ENCODE measurements at regions not wholly inside any gene's neighbourhood (a gene's known extent, or its start where the extent isn't known, plus 50 kb on each side); places are given as distances from the start of the nearest gene placed in this dataset.

DNA sequence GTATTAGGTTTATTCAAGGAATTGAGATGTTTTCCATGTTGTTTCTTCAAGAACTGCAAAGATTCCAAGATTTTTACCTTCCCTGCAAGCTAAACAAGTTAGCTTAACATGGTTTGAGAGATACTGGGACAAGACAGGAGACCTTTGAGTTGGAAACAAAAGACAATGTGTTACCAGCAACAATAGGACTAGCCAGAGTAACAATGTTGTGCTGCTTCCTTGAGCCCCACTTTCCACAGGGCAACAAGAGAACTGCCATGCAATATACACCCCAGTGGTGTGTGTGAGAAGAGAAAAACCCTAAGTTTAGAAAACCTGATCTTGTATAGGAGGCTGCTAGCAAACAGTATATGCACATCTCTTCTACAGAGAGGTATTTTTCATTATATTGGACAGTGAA is 264.6 kb downstream of the PCDH20 start:
- H3K4me1 ChIP-seq: no peaks in the 10 kb centered on the region
- DNase-seq: no peak
- H3K9me3 ChIP-seq: no peaks in the 10 kb centered on the region
- intact Hi-C loops (cut with DNase I): no loop called here
- TF ChIP-seq, protein P1, sequence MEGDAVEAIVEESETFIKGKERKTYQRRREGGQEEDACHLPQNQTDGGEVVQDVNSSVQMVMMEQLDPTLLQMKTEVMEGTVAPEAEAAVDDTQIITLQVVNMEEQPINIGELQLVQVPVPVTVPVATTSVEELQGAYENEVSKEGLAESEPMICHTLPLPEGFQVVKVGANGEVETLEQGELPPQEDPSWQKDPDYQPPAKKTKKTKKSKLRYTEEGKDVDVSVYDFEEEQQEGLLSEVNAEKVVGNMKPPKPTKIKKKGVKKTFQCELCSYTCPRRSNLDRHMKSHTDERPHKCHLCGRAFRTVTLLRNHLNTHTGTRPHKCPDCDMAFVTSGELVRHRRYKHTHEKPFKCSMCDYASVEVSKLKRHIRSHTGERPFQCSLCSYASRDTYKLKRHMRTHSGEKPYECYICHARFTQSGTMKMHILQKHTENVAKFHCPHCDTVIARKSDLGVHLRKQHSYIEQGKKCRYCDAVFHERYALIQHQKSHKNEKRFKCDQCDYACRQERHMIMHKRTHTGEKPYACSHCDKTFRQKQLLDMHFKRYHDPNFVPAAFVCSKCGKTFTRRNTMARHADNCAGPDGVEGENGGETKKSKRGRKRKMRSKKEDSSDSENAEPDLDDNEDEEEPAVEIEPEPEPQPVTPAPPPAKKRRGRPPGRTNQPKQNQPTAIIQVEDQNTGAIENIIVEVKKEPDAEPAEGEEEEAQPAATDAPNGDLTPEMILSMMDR (IDR thresholded peaks at IDR 0.05): no peak
- no peak for TF ChIP-seq POLR2A (IDR thresholded peaks at IDR 0.05)
- H3K36me3 ChIP-seq: no peaks in the 10 kb centered on the region
- H3K27ac ChIP-seq: no peak overlapping the region
- no peaks in the 10 kb centered on the region for H3K27me3 ChIP-seq
- no peak overlapping the region for H3K4me3 ChIP-seq

- intact Hi-C loops (cut with DNase I): no loop called here
- no peak for TF ChIP-seq POLR2A (IDR thresholded peaks at IDR 0.05)
- H3K9me3 ChIP-seq: no peaks in the 10 kb centered on the region
- DNase-seq: no peak
- no peak overlapping the region for H3K27ac ChIP-seq
- no peaks in the 10 kb centered on the region for H3K4me1 ChIP-seq
- H3K27me3 ChIP-seq: no peaks in the 10 kb centered on the region
- no peaks in the 10 kb centered on the region for H3K36me3 ChIP-seq
- no peak overlapping the region for H3K4me3 ChIP-seq
Observed at GRCh38 chr13:61149331-61149730, 266.3 kb downstream of the PCDH20 start.

GRCh38 chr13:61148691-61149315 is 266.8 kb downstream of the PCDH20 start:
- WGBS, 2 donors: 86 to 88% methylated on average over 6 of the region's 6 CpGs
- TF ChIP-seq POLR2A (IDR thresholded peaks at IDR 0.05): no peak
- TF ChIP-seq, protein P1 (IDR thresholded peaks at IDR 0.05): no peak
- DNase-seq: no peak
- H3K27ac ChIP-seq: no peak overlapping the region
- H3K9me3 ChIP-seq: no peaks in the 10 kb centered on the region
- H3K36me3 ChIP-seq: no peaks in the 10 kb centered on the region
- H3K27me3 ChIP-seq: no peaks in the 10 kb centered on the region
- intact Hi-C loops (cut with DNase I): no loop called here
- no peaks in the 10 kb centered on the region for H3K4me1 ChIP-seq
- no peak overlapping the region for H3K4me3 ChIP-seq

GRCh38 chr13:61148211-61148610 is 267.4 kb downstream of the PCDH20 start:
- intact Hi-C loops (cut with DNase I): no loop called here
- H3K4me1 ChIP-seq: no peaks in the 10 kb centered on the region
- no peaks in the 10 kb centered on the region for H3K27me3 ChIP-seq
- H3K4me3 ChIP-seq: no peak overlapping the region
- H3K36me3 ChIP-seq: no peaks in the 10 kb centered on the region
- 32 to 35% methylated on average over 1 of the region's 1 CpG for WGBS, 2 donors
- no peaks in the 10 kb centered on the region for H3K9me3 ChIP-seq
- TF ChIP-seq, protein P1 (IDR thresholded peaks at IDR 0.05): no peak
- TF ChIP-seq POLR2A (IDR thresholded peaks at IDR 0.05): no peak
- no peak overlapping the region for H3K27ac ChIP-seq
- DNase-seq: no peak

- Histone ChIP-seq H3K4me3 (no peak overlapping the region), H3K4me1 (no peaks in the 10 kb centered on the region), H3K36me3 (no peaks in the 10 kb centered on the region), H3K27me3 (no peaks in the 10 kb centered on the region), H3K9me3 (no peaks in the 10 kb centered on the region), H3K27ac (no peak overlapping the region)
- WGBS, 2 donors: 63 to 91% methylated on average over 1 of the region's 1 CpG
- intact Hi-C loops (cut with DNase I): no loop called here
- no peak for DNase-seq
- TF ChIP-seq, protein P1 (IDR thresholded peaks at IDR 0.05): no peak
- no peak for TF ChIP-seq POLR2A (IDR thresholded peaks at IDR 0.05)
Observed at GRCh38 chr13:61146571-61146970, 269.1 kb downstream of the PCDH20 start.

- Histone ChIP-seq H3K36me3 (no peaks in the 10 kb centered on the region), H3K27me3 (no peaks in the 10 kb centered on the region), H3K4me3 (no peak overlapping the region), H3K4me1 (no peaks in the 10 kb centered on the region), H3K9me3 (no peaks in the 10 kb centered on the region), H3K27ac (no peak overlapping the region)
- TF ChIP-seq, protein P1 (IDR thresholded peaks at IDR 0.05): no peak
- TF ChIP-seq POLR2A (IDR thresholded peaks at IDR 0.05): no peak
- intact Hi-C loops (cut with DNase I): no loop called here
- WGBS, 2 donors: 71 to 94% methylated on average over 2 to 3 of the region's 4 CpGs
- no peak for DNase-seq
Observed at GRCh38 chr13:61146158-61146557, 269.5 kb downstream of the PCDH20 start.

All from esophagus squamous epithelium (tissue), 5 donors.